GM18502 (cell line): ENCODE measurements at regions not wholly inside any gene's neighbourhood (a gene's known extent, or its start where the extent isn't known, plus 50 kb on each side); places are given as distances from the start of the nearest gene placed in this dataset.

Experiments
- ATAC-seq: cut with Tn5 transposase; IDR thresholded peaks from one replicate; pipeline ENCODE4 v1.9.1; 2021; ENCODE audit warnings: mild to moderate bottlenecking; ENCODE audit not compliant: unreplicated experiment, poor library complexity

DNA sequence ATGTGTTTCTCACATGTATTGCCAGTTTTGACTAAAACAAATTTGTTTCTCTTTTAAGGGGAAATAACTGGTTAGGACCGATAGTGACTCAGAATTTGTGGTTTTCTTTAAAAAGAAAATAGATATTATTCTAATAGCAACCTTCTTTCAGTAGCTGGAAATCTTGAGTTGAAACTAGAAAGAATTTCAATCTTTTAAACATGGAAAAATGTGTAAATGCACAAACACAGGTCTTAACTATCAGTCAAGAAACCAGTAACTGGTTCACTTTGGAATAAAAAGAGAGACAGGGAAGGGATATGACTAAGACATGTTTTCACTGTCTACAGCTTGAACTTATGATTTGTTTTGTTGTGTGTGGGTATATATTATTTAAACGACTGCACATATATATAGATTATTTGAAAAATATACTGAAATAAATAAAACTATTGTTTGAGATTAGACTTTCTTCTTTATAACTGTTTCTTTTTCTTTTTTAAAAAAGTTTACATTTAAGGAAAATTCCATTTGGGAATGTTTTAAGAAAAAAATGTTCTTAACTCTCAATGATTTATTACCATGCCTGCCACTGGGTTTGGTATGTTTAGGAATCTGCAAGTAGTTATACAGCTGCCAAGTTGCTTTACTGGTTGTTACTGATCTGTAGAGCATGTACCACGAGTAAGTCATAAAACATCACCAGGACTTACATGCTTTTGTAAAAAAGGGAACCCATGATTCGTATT is 753.3 kb upstream of the MARCKS start:
- ATAC-seq: no peak

DNA sequence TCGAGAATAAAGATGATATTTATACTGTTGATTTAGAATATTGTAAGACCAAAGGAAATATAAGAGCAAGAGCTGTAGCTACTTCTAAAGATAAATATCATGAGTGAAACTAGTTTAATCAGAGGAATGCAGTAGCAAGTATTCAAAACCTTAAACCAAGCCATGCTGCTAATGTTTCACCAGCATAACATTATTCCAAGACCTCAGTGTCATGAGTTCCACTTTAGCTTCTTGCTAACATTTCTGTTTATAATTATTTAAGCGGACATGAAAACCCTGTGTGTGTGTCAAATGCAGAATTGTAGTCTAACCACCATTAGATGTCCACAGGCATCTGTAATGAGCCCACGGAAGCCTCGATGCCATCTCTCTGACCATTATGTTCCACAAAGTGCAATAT is 752.6 kb upstream of the MARCKS start:
- ATAC-seq: no peak

DNA sequence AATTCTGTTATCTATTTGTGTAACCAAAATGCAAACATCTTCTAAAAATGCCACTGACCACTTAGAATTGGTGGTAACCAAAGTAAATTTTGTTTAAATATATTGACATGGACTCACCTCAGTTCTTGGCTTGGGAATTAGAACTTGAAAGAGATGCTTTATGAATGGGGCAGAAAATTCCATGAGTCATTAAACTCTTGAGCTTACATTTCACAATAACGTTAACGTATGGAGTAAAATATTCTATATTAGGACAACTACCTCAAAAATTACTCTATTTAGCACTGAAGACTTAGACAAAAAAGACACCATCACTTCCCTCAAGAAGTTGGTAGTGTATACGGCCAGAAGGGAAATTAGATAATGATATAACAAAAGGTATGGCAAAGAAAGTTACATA is 752.2 kb upstream of the MARCKS start:
- ATAC-seq: no peak

DNA sequence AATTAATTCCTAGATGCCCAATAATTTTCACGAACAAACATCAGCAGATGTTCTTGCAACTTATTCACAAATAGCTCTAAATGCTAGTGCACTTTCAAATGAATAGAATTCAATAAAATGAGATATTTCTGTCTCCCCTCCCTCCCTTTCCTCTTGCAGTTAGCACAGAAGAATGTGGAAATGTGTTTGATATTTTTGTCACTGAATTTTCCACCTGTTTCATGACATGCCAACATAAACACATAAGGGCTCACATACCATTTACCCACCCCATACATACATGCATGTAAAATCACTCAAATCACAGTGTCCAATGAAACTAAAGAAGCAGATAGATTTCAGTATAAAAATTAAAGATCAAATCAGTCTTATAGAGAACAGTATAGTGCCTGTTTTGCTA is 746.9 kb upstream of the MARCKS start:
- ATAC-seq: no peak

DNA sequence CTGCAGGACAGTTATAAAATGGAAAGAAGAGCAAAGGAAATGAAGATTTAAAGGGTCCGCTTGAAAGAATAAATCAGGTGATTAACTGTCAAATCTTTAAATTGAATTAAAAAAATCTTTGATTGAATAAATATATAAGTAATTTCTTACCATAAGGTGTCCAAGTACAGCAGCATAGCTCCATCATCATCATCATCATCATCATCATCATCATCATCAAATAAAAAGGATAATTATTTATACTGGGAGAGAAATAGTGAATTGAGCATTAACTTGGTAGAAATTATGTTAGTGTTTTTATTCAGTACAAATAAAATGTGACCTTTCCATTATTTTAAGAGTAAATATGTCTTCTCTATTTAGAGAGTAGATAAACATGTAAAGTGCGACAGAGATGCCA is 745.6 kb upstream of the MARCKS start:
- no peak for ATAC-seq

DNA sequence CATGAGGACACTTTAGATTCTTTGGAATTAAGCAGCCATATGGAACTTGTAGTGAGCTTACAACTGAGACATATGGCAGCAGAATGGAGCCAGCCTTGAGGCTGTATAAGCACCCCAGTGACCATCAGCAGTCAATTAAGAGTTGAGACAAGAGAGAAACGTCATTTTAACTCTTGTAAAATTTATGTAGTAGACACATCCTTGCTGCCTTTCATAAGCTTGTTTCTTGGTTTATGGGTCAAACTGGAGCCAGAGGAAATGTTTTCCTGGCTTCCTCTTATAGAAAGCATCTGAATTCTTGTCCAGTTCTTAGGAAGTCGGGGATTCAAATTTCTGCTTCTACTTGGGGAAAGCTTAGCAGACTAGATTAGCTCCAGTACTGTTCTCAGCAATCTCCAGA is 745.1 kb upstream of the MARCKS start:
- ATAC-seq: no peak

DNA sequence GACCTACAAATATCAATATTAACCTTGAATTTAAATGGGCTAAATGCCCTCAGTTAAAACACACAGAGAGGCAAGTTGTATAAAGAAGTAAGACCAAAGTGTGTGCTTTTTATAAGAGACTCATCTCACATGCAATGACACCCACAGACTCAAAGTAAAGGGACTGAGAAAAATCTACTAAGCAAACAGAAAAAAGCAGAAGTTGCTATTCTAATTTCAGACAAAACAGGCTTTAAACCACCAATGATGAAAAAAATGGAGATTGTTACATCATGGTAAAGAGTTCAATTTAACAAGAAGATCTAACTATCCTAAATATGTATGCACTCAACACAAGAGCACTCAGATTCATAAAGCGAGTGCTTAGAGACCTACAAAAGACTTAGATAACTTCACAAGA is 741.9 kb upstream of the MARCKS start:
- ATAC-seq: no peak

DNA sequence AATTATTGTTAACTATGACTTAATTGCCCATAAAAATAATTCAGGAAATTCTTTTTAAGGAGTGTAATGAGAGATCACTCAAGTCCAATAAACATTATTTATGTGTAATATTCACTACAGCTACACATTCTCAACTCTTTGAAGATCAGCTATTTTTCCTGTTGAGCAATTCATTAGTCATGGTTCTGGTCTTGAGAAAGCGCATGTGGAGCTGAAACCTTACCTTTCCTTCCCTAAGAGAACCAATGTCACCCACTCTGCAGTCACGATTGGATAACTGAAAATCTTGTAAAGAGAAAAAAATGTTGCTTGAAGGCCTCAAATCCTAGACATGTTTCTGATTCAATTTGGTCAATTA is 736.9 kb upstream of the MARCKS start:
- ATAC-seq: no peak

DNA sequence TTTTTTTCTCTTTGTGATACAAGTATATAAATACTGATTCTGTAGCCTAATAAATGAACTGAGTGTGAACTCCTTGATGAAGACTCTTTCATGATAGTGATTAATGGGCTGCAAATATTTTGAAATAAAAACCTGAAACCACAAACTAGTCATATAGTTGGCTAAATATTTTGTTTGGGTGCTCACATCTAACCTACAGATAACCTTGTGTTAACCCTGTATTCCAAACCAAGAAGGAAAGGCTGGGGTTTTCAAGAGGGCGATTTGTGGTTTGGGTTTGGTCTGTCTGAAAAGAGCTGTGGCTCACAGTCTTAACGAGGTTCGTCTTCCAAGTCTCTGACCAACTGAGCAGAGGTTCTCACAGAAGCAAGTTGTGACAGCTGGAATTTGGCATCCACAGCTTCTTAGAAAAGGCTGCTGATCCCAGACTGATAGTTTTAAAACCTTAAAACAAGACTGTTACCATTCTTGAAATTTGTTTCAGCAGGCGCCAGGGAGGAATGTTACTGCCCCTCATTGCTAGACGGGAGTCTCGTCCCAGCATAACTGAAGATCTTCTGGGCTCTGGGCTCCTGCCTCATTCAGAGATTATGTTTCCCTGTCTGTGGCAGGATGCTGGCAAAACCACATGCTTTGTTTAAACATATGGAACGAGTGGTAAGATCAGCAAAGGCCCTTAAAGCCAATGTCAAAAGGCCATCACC is 736.4 kb upstream of the MARCKS start:
- ATAC-seq: no peak

DNA sequence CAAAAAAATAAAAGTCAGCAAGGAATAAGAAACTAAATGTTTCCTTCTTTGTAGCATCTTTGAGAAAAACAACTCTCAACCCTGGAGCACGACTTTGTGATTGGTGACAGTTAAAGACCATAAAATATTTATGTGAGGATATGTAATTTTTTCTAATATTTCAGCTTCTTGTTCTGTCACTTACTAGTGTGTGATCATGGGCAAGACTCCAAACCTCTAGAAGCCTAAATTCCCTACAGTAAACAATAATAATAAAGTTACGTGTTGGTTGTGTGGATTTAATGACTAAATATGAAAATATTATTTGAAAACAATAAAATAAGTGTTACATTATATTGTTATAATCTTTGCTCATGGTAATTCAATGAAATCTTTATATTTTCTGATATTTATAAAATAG is 735.6 kb upstream of the MARCKS start:
- no peak for ATAC-seq

DNA sequence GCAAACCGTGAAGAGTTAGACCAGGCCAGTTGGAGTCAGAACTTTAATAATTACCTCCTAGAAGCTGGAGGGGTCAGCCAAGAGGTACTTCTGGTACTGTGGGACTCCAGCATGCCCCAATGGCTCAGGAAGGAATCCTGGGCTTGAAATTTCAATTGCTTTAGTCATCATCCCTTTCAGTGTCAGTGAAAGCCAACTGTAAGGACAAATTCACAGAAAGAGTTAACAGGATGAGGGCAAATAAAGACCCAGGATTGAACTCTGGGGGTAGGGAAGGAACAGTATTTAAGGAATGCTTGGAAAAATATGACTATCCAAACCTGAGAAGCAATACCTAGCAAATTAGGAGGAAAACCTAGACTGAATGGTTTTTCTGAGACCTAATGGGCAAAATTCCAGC is 735.1 kb upstream of the MARCKS start:
- no peak for ATAC-seq

DNA sequence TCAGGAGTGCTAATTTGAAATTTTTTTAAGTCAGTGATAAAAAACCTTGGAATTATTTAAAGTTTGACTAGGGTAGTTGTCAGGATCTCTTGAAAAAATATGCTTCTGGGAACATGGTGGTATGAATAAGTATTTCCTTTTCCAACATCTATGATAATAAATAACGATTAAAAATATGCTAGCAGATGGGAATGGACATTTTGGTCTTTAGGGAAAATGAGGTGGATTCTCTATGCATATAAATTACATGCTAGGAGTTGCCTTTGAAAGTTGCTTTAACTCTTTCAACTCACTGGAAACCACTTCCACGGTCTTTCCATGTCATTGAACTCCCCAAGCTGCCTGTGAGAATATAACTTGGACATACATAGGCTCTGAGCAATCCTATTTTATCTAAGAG is 731.5 kb upstream of the MARCKS start:
- no peak for ATAC-seq

DNA sequence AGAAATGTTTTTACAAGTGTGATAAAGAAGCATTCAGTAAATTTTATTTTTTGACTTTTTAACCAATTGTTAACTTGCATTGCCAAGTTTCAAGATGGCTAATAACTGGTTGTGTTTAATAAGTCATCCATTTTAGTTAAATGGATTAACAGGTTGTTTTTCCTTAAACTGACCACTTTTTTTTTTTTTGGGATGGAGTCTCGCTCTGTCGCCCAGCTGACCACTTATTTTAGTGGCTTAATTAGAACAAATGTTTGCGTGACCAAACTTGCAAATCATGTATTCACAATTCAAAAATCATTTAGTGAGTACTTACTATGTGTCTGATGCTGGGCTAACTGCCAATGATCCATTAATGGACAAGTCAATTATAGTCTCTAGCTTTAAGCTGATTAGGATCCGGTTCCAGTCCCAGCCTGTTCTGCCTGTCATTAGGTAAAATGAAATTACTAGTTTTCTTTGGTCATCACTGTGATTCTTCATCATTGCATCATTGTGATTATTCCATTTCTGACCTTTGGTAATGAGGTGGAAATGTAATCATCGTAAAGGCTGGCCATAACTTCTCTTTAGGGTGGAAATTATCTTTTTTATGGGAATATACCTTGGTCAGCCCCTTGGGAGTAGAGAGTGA is 729.2 kb upstream of the MARCKS start:
- ATAC-seq: no peak

DNA sequence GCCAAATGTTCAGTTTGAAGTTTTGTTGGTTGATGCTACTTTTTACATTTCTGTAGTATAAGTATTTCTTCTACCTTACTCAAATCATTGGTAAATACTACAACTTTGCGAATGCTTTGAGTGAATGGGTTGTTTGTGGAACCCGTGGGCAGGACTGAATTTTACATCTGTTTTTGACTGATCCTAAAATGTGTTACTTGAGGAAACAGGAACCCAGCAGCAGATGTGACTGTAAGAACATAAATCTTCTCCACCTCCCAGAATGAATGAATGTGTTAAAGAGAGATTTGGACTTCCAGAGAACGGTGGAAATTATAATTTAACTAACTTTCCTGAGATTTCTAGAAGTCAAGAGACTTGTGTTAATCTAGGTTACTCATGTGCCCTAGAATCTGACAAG is 728.5 kb upstream of the MARCKS start:
- ATAC-seq: no peak

DNA sequence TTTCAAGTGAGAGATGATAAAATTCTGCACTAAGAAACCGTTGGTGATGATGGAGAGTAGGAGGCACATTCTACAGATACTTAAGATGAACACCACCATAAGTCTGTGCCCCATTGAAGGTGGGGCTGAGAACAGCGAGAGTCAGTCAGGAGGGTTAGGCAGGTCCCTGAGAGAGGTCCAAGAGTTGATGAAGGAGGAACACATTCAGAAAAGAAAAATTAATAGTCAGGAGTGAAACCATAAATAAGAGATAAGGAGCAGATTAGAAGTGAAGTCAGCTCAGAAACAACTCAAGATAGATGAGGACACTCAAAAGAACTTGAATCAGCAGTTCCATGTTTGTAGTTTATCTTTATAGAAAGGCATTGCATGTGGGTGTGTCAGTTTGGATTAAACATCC is 727.2 kb upstream of the MARCKS start:
- no peak for ATAC-seq

DNA sequence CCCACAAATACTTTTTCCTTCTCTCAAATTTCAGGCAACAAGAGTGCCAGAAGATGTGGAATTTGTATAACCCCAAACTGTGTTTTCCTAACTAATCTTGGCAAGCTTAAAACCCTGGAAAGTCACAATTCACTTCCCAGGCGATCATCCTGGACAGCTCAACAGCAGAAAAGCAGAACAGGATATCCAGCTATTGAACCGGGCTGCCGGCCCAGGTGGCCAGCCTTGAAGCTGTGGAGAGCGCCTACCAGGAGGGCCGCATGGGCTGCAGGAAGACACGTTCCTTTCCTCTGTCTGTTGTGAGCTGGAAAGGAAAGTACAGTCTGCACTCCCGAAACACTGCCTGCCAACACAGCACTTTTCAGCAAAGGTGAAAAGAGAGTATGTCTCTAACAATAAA is 719.7 kb upstream of the MARCKS start:
- ATAC-seq: no peak

DNA sequence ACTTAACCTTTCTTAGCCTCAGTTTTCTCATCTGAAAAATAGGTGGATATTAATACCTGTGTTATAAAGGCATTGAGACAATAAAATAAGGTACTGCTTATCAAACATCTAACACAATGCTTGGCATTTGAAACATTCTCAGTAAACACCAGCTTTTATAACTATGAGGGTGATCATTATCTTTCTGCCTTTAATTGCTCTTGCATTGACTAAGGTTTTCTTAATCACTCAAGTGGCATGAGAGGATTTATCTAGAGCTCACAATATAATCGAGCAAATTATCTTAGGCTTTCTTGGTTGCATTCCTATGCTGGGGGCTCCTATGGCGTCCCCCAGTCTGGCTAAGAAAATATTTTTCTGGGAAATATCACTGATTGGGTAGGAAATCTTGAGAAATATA is 716.4 kb upstream of the MARCKS start:
- no peak for ATAC-seq

DNA sequence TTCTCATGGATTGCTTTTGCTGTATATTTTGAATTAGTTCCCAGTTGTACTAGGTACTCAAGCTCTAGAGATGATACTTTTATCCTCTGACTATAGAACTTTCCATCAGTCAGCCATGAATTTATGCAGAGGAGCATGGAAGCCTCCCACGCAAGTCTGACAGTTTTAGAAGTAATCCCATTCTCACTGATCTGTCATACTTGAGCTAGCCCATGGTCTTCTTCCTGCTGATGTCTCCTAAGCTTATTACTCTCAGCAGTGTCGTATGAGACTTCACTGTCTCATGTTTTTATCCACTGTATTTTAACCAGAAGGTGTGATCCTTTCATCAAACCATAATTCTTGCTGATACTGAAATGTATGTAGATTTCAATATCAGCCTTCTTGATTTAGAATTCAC is 715.2 kb upstream of the MARCKS start:
- no peak for ATAC-seq

DNA sequence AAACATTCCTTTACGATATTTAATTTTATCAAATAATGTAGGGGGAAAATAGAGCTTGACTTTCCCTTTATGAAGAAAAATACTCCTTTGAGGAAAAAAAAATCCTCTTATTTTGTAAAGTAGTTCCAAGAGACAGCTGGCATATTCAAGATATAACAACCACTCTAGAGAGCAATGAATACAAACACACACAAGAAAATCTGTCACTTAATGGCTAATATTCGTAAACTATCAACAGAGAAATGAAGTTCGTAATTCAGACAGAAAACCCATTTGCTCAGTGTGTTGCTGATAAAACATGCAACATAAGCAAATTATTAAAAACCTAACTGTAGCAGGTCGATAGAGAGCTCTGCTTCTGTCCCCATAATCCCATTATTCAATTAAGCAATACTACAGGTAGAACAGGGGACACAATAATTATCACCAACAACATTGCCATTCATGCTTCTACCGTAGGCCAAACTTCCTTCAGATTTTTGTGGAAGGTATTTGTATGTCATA is 714.4 kb upstream of the MARCKS start:
- ATAC-seq: no peak

DNA sequence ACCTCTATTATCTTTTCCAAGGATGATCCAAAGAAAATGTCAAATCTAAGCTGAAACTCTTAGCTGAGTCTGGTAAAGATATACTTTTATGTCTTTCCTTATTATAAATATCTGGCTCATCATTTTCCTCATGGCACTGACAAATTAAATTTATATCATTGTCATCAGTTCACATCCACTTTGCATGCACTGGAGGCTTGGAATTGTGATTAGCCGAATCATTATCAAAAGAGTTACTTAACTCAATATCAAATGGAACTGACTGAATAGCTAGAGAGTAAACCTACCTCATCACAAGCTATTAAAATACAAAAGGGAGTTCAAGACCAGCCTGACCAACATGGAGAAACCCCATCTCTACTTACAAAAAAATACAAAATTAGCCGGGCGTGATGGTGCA is 713.9 kb upstream of the MARCKS start:
- no peak for ATAC-seq

DNA sequence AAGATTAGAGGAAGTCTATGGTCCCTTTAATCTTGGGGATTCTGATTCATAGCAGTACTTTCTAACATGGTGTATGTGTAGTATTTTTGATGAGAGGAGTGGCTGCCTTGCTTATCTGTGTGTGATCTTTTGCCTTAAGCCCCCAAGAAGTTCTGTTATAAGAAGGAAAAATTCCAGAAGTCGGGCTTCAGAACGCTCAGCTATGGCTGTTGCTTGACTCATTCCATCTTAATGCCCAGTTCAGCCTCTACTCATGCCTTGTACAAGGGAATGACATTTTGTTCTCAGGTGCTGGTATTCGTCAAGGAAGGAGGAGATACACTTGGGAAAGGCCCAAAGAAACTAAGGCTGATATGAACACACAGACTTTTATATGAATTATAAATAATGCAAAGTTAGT is 713.0 kb upstream of the MARCKS start:
- ATAC-seq: no peak

DNA sequence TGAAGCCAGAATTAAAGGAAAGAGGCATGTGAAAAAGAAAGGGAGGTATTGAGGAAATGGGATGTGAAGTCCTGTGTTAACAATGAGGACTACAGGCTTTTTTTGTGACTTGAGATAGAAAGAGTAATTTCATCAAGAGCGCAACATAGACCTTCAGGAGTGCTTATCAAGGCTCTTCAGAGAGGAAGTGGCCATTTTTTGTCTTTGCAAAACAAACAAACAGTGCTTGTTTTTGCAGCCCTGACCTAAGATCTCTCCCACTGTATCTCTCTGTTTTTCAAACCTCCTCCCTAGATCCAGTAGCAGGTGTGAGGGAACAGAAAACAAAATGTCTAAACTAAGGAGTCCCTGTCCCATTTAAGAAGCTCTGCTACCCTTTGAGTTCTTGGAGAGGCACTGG is 710.3 kb upstream of the MARCKS start:
- ATAC-seq: no peak
